OCI-LY7 (cell line): ENCODE measurements at regions not wholly inside any gene's neighbourhood (a gene's known extent, or its start where the extent isn't known, plus 50 kb on each side); places are given as distances from the start of the nearest gene placed in this dataset.
"Not testable (repeated sequence)": the region's sequence is repeated elsewhere in the genome, so short reads cannot be mapped to it uniquely, and the experiment has no call there.

Experiments used
- BruUV-seq: library from RNA; stranded (reverse); fragments of 400-500 nt; replicated peaks from 2 replicates; lab custom pipeline; 2021; lab: Mats Ljungman, UMichigan
- CTCF ChIA-PET: fragments of 300-600 bp; sonication (Branson Sonifier 250); formaldehyde crosslinking; loops from one replicate; lab custom pipeline; 2022; ENCODE audit warnings: antibody characterized with exemption; ENCODE audit not compliant: unreplicated experiment; lab: Charles Lee
- POLR2A ChIA-PET: fragments of 300-600 bp; sonication (Branson Sonifier 250); formaldehyde crosslinking; loops from one replicate; lab custom pipeline; 2022; ENCODE audit warnings: antibody characterized with exemption; lab: Charles Lee
- DNase-seq: peaks from one replicate; pipeline ENCODE4 v3.0.0-alpha.2; 2015; ENCODE audit warnings: low spot score
- H2AFZ ChIP-seq: fragments of 200-600 bp; sonication (generic), shearing (Covaris generic); 2 replicates; pipeline ENCODE4 v1.6.1; 2014; ENCODE audit warnings: mild to moderate bottlenecking, antibody characterized with exemption, low read length, moderate library complexity
- H3K27ac ChIP-seq: fragments of 200-600 bp; sonication (generic); 2 replicates; pipeline ENCODE4 v1.5.1; 2014; ENCODE audit warnings: mixed run types, low read depth, mild to moderate bottlenecking, moderate library complexity, low read length, inconsistent platforms; ENCODE audit not compliant: poor library complexity, severe bottlenecking
- H3K36me3 ChIP-seq: fragments of 200-600 bp; sonication (generic); 2 replicates; pipeline ENCODE4 v1.6.1; 2014; ENCODE audit warnings: mild to moderate bottlenecking, antibody characterized with exemption, low read length, moderate library complexity, mixed read lengths; ENCODE audit not compliant: insufficient read depth
- H3K4me1 ChIP-seq: fragments of 200-600 bp; sonication (generic); 2 replicates; pipeline ENCODE4 v1.5.1; 2014; ENCODE audit warnings: mild to moderate bottlenecking, low read length; ENCODE audit not compliant: insufficient read depth, poor library complexity, severe bottlenecking
- H3K4me2 ChIP-seq: fragments of 200-600 bp; sonication (generic); 2 replicates; pipeline ENCODE4 v1.6.1; 2014; ENCODE audit warnings: mild to moderate bottlenecking, low read length
- H3K4me3 ChIP-seq: fragments of 200-600 bp; sonication (generic); 2 replicates; pipeline ENCODE4 v1.5.1; 2014; ENCODE audit warnings: mild to moderate bottlenecking, low read depth, low read length; ENCODE audit not compliant: poor library complexity, severe bottlenecking
- H3K79me2 ChIP-seq: fragments of 200-600 bp; sonication (generic); 2 replicates; pipeline ENCODE4 v1.6.1; 2016; ENCODE audit warnings: low read depth, mild to moderate bottlenecking, low read length, moderate library complexity, mixed read lengths; ENCODE audit not compliant: insufficient read depth
- H3K9me2 ChIP-seq: fragments of 200-600 bp; sonication (generic); 2 replicates; pipeline ENCODE4 v1.6.1; 2016; ENCODE audit warnings: mild to moderate bottlenecking, low read length, mixed read lengths; ENCODE audit not compliant: insufficient read depth
- H3K9me3 ChIP-seq: fragments of 200-600 bp; sonication (generic); 2 replicates; pipeline ENCODE4 v1.6.1; 2014; ENCODE audit warnings: mild to moderate bottlenecking, mixed run types, low read length, mixed read lengths
- H4K20me1 ChIP-seq: fragments of 200-600 bp; sonication (generic); 2 replicates; pipeline ENCODE4 v1.6.1; 2014; ENCODE audit warnings: mild to moderate bottlenecking, antibody characterized with exemption, low read length, moderate library complexity, mixed read lengths; ENCODE audit not compliant: insufficient read depth
- CTCF ChIP-seq: fragments of 200-600 bp; sonication (generic); conservative IDR thresholded peaks from 2 replicates; pipeline ENCODE4 v1.5.1; 2014; ENCODE audit warnings: mild to moderate bottlenecking, antibody characterized with exemption, low read length, moderate library complexity, mixed read lengths
- EZH2phosphoT487 ChIP-seq: fragments of 200-600 bp; sonication (generic); IDR thresholded peaks from 2 replicates; pipeline ENCODE4 v1.6.1; 2018; ENCODE audit warnings: low read depth, borderline replicate concordance, mild to moderate bottlenecking, mixed run types, antibody characterized with exemption, low read length, moderate library complexity, mixed read lengths
- intact Hi-C: fragments of 100-400 bp; cut with micrococcal nuclease; formaldehyde crosslinking; loops from one replicate; pipeline ENCODE4 v1.10.0; 2022; ENCODE audit not compliant: unreplicated experiment

- no peaks in the 10 kb centered on the region for H3K9me2 ChIP-seq
- DNase-seq: no peak
- H3K4me3 ChIP-seq: no peak overlapping the region
- intact Hi-C loops: no loop called here
- TF ChIP-seq EZH2phosphoT487: no peak
- no peak for TF ChIP-seq CTCF
- no peaks in the 10 kb centered on the region for H3K36me3 ChIP-seq
- no peaks in the 10 kb centered on the region for H4K20me1 ChIP-seq
- no peaks in the 10 kb centered on the region for H3K9me3 ChIP-seq
- H3K27ac ChIP-seq: no peak overlapping the region
- no peaks in the 10 kb centered on the region for H3K79me2 ChIP-seq
- no peaks in the 10 kb centered on the region for H3K4me1 ChIP-seq
- CTCF ChIA-PET: no interaction called here
- no peak overlapping the region for H3K4me2 ChIP-seq
- POLR2A ChIA-PET: no interaction called here
- H2AFZ ChIP-seq: no peak overlapping the region
- no TSS peak for BruUV-seq
Measured at GRCh38 chr1:219847215-219847855, 81.0 kb downstream of the SLC30A10 start.

DNA sequence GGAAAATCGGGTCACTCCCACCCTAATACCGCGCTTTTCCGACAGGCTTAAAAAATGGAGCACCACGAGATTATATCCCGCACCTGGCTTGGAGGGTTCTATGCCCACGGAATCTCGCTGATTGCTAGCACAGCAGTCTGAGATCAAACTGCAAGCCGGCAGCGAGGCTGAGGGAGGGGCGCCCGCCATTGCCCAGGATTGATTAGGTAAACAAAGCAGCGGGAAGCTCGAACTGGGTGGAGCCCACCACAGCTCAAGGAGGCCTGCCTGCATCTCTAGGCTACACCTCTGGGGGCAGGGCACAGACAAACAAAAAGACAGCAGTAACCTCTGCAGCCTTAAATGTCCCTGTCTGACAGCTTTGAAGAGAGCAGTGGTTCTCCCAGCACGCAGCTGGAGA lies 88.8 kb downstream of the SLC30A10 start:
- H4K20me1 ChIP-seq, CTCF ChIA-PET, H3K9me3 ChIP-seq, BruUV-seq, H2AFZ ChIP-seq, POLR2A ChIA-PET, H3K36me3 ChIP-seq, H3K9me2 ChIP-seq, H3K4me3 ChIP-seq, H3K4me1 ChIP-seq, DNase-seq, H3K4me2 ChIP-seq, H3K79me2 ChIP-seq, H3K27ac ChIP-seq: not testable (repeated sequence)
- intact Hi-C loops: loop anchor here (10.0 kb wide), 1 partner anchor 935 kb away; no protein-coding TSS in a partner anchor

- DNase-seq: no peak
- intact Hi-C loops: loop anchor here (10.0 kb wide), 1 partner anchor 937 kb away; no protein-coding TSS in a partner anchor
- no peaks in the 10 kb centered on the region for H3K36me3 ChIP-seq
- no peak overlapping the region for H3K4me2 ChIP-seq
- TF ChIP-seq CTCF (0 out of 2 replicates have a peak, but pooled peaks have one; percentile 54), EZH2phosphoT487 (no peak)
- H3K4me1 ChIP-seq: no peaks in the 10 kb centered on the region
- BruUV-seq: no TSS peak
- no peak overlapping the region for H3K4me3 ChIP-seq
- no peaks in the 10 kb centered on the region for H3K79me2 ChIP-seq
- ChIA-PET POLR2A (no interaction called here), CTCF (no interaction called here)
- H3K9me2 ChIP-seq: no peaks in the 10 kb centered on the region
- no peak overlapping the region for H3K27ac ChIP-seq
- no peaks in the 10 kb centered on the region for H3K9me3 ChIP-seq
- H4K20me1 ChIP-seq: no peaks in the 10 kb centered on the region
- H2AFZ ChIP-seq: no peak overlapping the region
Measured at GRCh38 chr1:219837994-219838294, 90.4 kb downstream of the SLC30A10 start.
